Transverse colon (tissue), 4 donors: ENCODE measurements at regions not wholly inside any gene's neighbourhood (a gene's known extent, or its start where the extent isn't known, plus 50 kb on each side); places are given as distances from the start of the nearest gene placed in this dataset.

Source experiments
- DNase-seq: peaks from one replicate; pipeline ENCODE4 v3.0.0-alpha.2; 2019
- H3K27ac ChIP-seq, 4 donors: fragments of 200-600 bp; sonication (generic); 2 replicates each; pipeline ENCODE4 v1.5.1; 2016 to 2018; ENCODE audit warnings: inconsistent platforms in 4 of 4
- H3K27me3 ChIP-seq: fragments of 200-600 bp; sonication (generic); 2 replicates; pipeline ENCODE4 v1.5.1; 2017; ENCODE audit warnings: inconsistent platforms
- H3K36me3 ChIP-seq, 4 donors: fragments of 200-600 bp; sonication (generic); 2 replicates each; pipeline ENCODE4 v1.5.1; 2017 to 2019; ENCODE audit warnings: inconsistent platforms in 4 of 4
- H3K4me1 ChIP-seq, 4 donors: fragments of 200-600 bp; sonication (generic); 2 replicates each; pipeline ENCODE4 v1.5.1; 2017 to 2020; ENCODE audit warnings: inconsistent platforms in 4 of 4
- H3K4me3 ChIP-seq, 4 donors: fragments of 200-600 bp; sonication (generic); 1 replicate in 1 of 4; 2 replicates in 3 of 4; pipeline versions ENCODE4 v1.5.1 to v1.6.1; 2017 to 2019; ENCODE audit warnings: inconsistent platforms in 4 of 4
- H3K9me3 ChIP-seq, 2 donors: fragments of 200-600 bp; sonication (generic); 2 replicates each; pipeline ENCODE4 v1.5.1; 2017 to 2019; ENCODE audit warnings: inconsistent platforms in 2 of 2
- CTCF ChIP-seq, 5 experiments: fragments of 200-600 bp in 3 of 5; fragments of 450-650 bp in 2 of 5; sonication (generic) in 3 of 5; IDR thresholded peaks; 1 replicate in 2 of 5; 2 replicates in 3 of 5; pipeline ENCODE4 v1.5.1; 2016 to 2017; ENCODE audit warnings: antibody characterized with exemption in 5 of 5, inconsistent platforms in 3 of 5, mild to moderate bottlenecking in 2 of 5, moderate library complexity in 1 of 5
- EP300 ChIP-seq: sonication (generic); formaldehyde crosslinking; IDR thresholded peaks from one replicate; pipeline ENCODE4 v1.6.1; 2017; ENCODE audit warnings: antibody characterized with exemption, low read depth
- POLR2A ChIP-seq: fragments of 450-650 bp; IDR thresholded peaks from one replicate; pipeline ENCODE4 v1.6.1; 2016; ENCODE audit warnings: antibody characterized with exemption, mild to moderate bottlenecking, moderate library complexity
- POLR2AphosphoS5 ChIP-seq, 3 donors: sonication (generic); formaldehyde crosslinking; IDR thresholded peaks; one replicate each; pipeline ENCODE4 v1.6.1; 2016; ENCODE audit warnings: antibody characterized with exemption in 3 of 3
- WGBS, 2 donors: methylation state at CpG; one replicate each; pipeline ENCODE4 v1.1.5; 2018; ENCODE audit warnings: low coverage in 1 of 2; 5-methylcytosine and 5-hydroxymethylcytosine counted together
- in situ Hi-C, 4 donors: fragments of 200-750 bp; cut with MboI; loops; one replicate each; pipeline versions ENCODE4 v1.15.0 to v1.15.1; 2017; ENCODE audit warnings: low sequenced_read_pairs in 3 of 4, low pct_ligation_motif_present in 1 of 4, low pct_unique_long_range_greater_than_20kb in 1 of 4
- intact Hi-C: fragments of 100-400 bp; cut with DNase I; formaldehyde crosslinking; loops from one replicate; pipeline ENCODE4 v1.15.1; 2023; ENCODE audit warnings: low total_unique reads

GRCh38 chr6:19024737-19025136 lies 637.6 kb downstream of the RNF144B start:
- Histone ChIP-seq H3K27ac (no peak overlapping the region), H3K36me3 (no peaks in the 10 kb centered on the region), H3K27me3 (no peaks in the 10 kb centered on the region), H3K4me3 (no peak overlapping the region), H3K4me1 (no peaks in the 10 kb centered on the region), H3K9me3 (no peaks in the 10 kb centered on the region)
- TF ChIP-seq CTCF (IDR thresholded peaks at IDR 0.05) (peak in 4 of 5 experiments; percentile 16 to 32 (median 28)), EP300 (no peak)
- in situ Hi-C loops (loop anchor here in 2 of 4 donors (25.0 kb wide), 1 partner anchor 838 kb away; no protein-coding TSS in a partner anchor), intact Hi-C loops (no loop called here)
- DNase-seq, result no peak
- WGBS, 2 donors, result 20% methylated on average over 4 of the region's 4 CpGs; no CpG with 5 or more reads in 1 of the 2 donors

GRCh38 chr6:19028201-19028600 lies 641.1 kb downstream of the RNF144B start:
- H3K4me3 ChIP-seq, result no peak overlapping the region
- no peak overlapping the region for H3K27ac ChIP-seq
- no peaks in the 10 kb centered on the region for H3K9me3 ChIP-seq
- in situ Hi-C loops, result no loop called here
- no peaks in the 10 kb centered on the region for H3K27me3 ChIP-seq
- 74% methylated on average over 3 of the region's 3 CpGs; no CpG with 5 or more reads in 1 of the 2 donors for WGBS, 2 donors
- peaks cover 0 to 7% (median 0%) of the 10 kb centered on the region in 4 donors for H3K4me1 ChIP-seq
- TF ChIP-seq EP300, result no peak
- no peak for TF ChIP-seq CTCF (IDR thresholded peaks at IDR 0.05)
- no peak for TF ChIP-seq POLR2AphosphoS5 (IDR thresholded peaks at IDR 0.05)
- TF ChIP-seq POLR2A, result no peak
- intact Hi-C loops, result no loop called here
- H3K36me3 ChIP-seq, result no peaks in the 10 kb centered on the region
- DNase-seq, result no peak

- in situ Hi-C loops (no loop called here), intact Hi-C loops (no loop called here)
- Histone ChIP-seq H3K4me3 (no peak overlapping the region), H3K4me1 (peaks cover 0 to 17% (median 0%) of the 10 kb centered on the region in 4 donors), H3K27ac (peak overlapping the region in 1 of 4 donors; percentile 16), H3K9me3 (no peaks in the 10 kb centered on the region), H3K36me3 (no peaks in the 10 kb centered on the region), H3K27me3 (no peaks in the 10 kb centered on the region)
- DNase-seq, result no peak
- TF ChIP-seq POLR2AphosphoS5 (IDR thresholded peaks at IDR 0.05) (no peak), POLR2A (no peak), EP300 (no peak), CTCF (IDR thresholded peaks at IDR 0.05) (no peak)
Observed at GRCh38 chr6:19032591-19033295, 645.6 kb downstream of the RNF144B start.

GRCh38 chr6:19033683-19034082 lies 646.5 kb downstream of the RNF144B start:
- no peak for DNase-seq
- no peak overlapping the region for H3K27ac ChIP-seq
- H3K9me3 ChIP-seq, result no peaks in the 10 kb centered on the region
- H3K36me3 ChIP-seq, result no peaks in the 10 kb centered on the region
- intact Hi-C loops, result no loop called here
- no peaks in the 10 kb centered on the region for H3K27me3 ChIP-seq
- H3K4me3 ChIP-seq, result no peak overlapping the region
- peaks cover 0 to 17% (median 0%) of the 10 kb centered on the region in 4 donors for H3K4me1 ChIP-seq
- in situ Hi-C loops, result no loop called here
- WGBS, 2 donors, result 65 to 80% methylated on average over 1 of the region's 1 CpG
- TF ChIP-seq POLR2AphosphoS5 (IDR thresholded peaks at IDR 0.05) (no peak), POLR2A (no peak), EP300 (no peak), CTCF (IDR thresholded peaks at IDR 0.05) (no peak)
